ENCODE measurements at regions not wholly inside any gene's neighbourhood (a gene's known extent, or its start where the extent isn't known, plus 50 kb on each side); places are given as distances from the start of the nearest gene placed in this dataset.
A peak's percentile ranks its signal among the peaks of the same experiment; 100 is the strongest.
"Not testable (repeated sequence)": the region's sequence is repeated elsewhere in the genome, so short reads cannot be mapped to it uniquely, and the experiment has no call there.

- intact Hi-C loops (cut with micrococcal nuclease); CTCF ChIA-PET; H3K27ac Mint-ChIP-seq; H3K36me3 Mint-ChIP-seq (ENCODE audit: low read depth); DNase-seq; H3K9me3 Mint-ChIP-seq; H3K4me1 Mint-ChIP-seq (ENCODE audit: low read depth); H3K27me3 Mint-ChIP-seq (ENCODE audit: low read depth); H3K4me3 Mint-ChIP-seq: not testable (repeated sequence)
Measured at GRCh38 chr9:67136376-67136775, 144.0 kb upstream of the SPATA31A3 start.

- H3K27me3 Mint-ChIP-seq (ENCODE audit: low read depth); H3K27ac Mint-ChIP-seq; H3K9me3 Mint-ChIP-seq; DNase-seq; CTCF ChIA-PET; H3K36me3 Mint-ChIP-seq (ENCODE audit: low read depth); intact Hi-C loops (cut with micrococcal nuclease); H3K4me3 Mint-ChIP-seq; H3K4me1 Mint-ChIP-seq (ENCODE audit: low read depth): not testable (repeated sequence)
Measured at GRCh38 chr9:67133124-67133523, 140.8 kb upstream of the SPATA31A3 start.

GRCh38 chr9:67116761-67117160 lies 124.4 kb upstream of the SPATA31A3 start:
- CTCF ChIA-PET; H3K4me3 Mint-ChIP-seq; H3K4me1 Mint-ChIP-seq (ENCODE audit: low read depth); intact Hi-C loops (cut with micrococcal nuclease); H3K27me3 Mint-ChIP-seq (ENCODE audit: low read depth); H3K9me3 Mint-ChIP-seq; H3K27ac Mint-ChIP-seq; DNase-seq; H3K36me3 Mint-ChIP-seq (ENCODE audit: low read depth): not testable (repeated sequence)

- H3K27me3 Mint-ChIP-seq (ENCODE audit: low read depth); H3K4me3 Mint-ChIP-seq; H3K4me1 Mint-ChIP-seq (ENCODE audit: low read depth); H3K36me3 Mint-ChIP-seq (ENCODE audit: low read depth); H3K9me3 Mint-ChIP-seq; intact Hi-C loops (cut with micrococcal nuclease); H3K27ac Mint-ChIP-seq; DNase-seq; CTCF ChIA-PET: not testable (repeated sequence)
Measured at GRCh38 chr9:67112148-67112547, 119.8 kb upstream of the SPATA31A3 start.

- intact Hi-C loops (cut with micrococcal nuclease); H3K27ac Mint-ChIP-seq: not testable (repeated sequence)
Measured at GRCh38 chr9:67111733-67112132, 119.4 kb upstream of the SPATA31A3 start.

GRCh38 chr9:67109859-67110258 lies 117.5 kb upstream of the SPATA31A3 start:
- H3K36me3 Mint-ChIP-seq (ENCODE audit: low read depth); intact Hi-C loops (cut with micrococcal nuclease); H3K4me1 Mint-ChIP-seq (ENCODE audit: low read depth); H3K9me3 Mint-ChIP-seq; H3K4me3 Mint-ChIP-seq; H3K27ac Mint-ChIP-seq; DNase-seq; H3K27me3 Mint-ChIP-seq (ENCODE audit: low read depth); CTCF ChIA-PET: not testable (repeated sequence)

More at GRCh38 chr9:67111733-67112132, 119.4 kb upstream of the SPATA31A3 start:
- DNase-seq; H3K27me3 Mint-ChIP-seq (ENCODE audit: low read depth); H3K36me3 Mint-ChIP-seq (ENCODE audit: low read depth); CTCF ChIA-PET; H3K4me3 Mint-ChIP-seq; H3K9me3 Mint-ChIP-seq; H3K4me1 Mint-ChIP-seq (ENCODE audit: low read depth): not testable (repeated sequence)

GRCh38 chr9:67106659-67107058 lies 114.3 kb upstream of the SPATA31A3 start:
- CTCF ChIA-PET; H3K36me3 Mint-ChIP-seq (ENCODE audit: low read depth); H3K27me3 Mint-ChIP-seq (ENCODE audit: low read depth); DNase-seq; H3K9me3 Mint-ChIP-seq; H3K4me3 Mint-ChIP-seq; H3K27ac Mint-ChIP-seq; intact Hi-C loops (cut with micrococcal nuclease); H3K4me1 Mint-ChIP-seq (ENCODE audit: low read depth): not testable (repeated sequence)

GRCh38 chr9:67102506-67103276 lies 110.3 kb upstream of the SPATA31A3 start:
- CTCF ChIA-PET; H3K4me3 Mint-ChIP-seq; H3K9me3 Mint-ChIP-seq; H3K27ac Mint-ChIP-seq; H3K27me3 Mint-ChIP-seq (ENCODE audit: low read depth); H3K36me3 Mint-ChIP-seq (ENCODE audit: low read depth); H3K4me1 Mint-ChIP-seq (ENCODE audit: low read depth); intact Hi-C loops (cut with micrococcal nuclease); DNase-seq: not testable (repeated sequence)

- H3K4me1 Mint-ChIP-seq (ENCODE audit: low read depth); H3K4me3 Mint-ChIP-seq; intact Hi-C loops (cut with micrococcal nuclease); H3K27me3 Mint-ChIP-seq (ENCODE audit: low read depth); H3K36me3 Mint-ChIP-seq (ENCODE audit: low read depth); DNase-seq; H3K27ac Mint-ChIP-seq; CTCF ChIA-PET; H3K9me3 Mint-ChIP-seq: not testable (repeated sequence)
Measured at GRCh38 chr9:67091104-67091503, 98.8 kb upstream of the SPATA31A3 start.

- intact Hi-C loops (cut with micrococcal nuclease); DNase-seq; H3K27me3 Mint-ChIP-seq (ENCODE audit: low read depth); H3K9me3 Mint-ChIP-seq; CTCF ChIA-PET; H3K36me3 Mint-ChIP-seq (ENCODE audit: low read depth); H3K4me1 Mint-ChIP-seq (ENCODE audit: low read depth); H3K27ac Mint-ChIP-seq; H3K4me3 Mint-ChIP-seq: not testable (repeated sequence)
Measured at GRCh38 chr9:67086862-67087261, 94.5 kb upstream of the SPATA31A3 start.

- H3K9me3 Mint-ChIP-seq, H3K27ac Mint-ChIP-seq: not testable (repeated sequence)
Measured at GRCh38 chr9:67066140-67066539, 73.8 kb upstream of the SPATA31A3 start.

GRCh38 chr9:67058898-67059715 lies 66.8 kb upstream of the SPATA31A3 start:
- intact Hi-C loops (cut with micrococcal nuclease); H3K27ac Mint-ChIP-seq; H3K9me3 Mint-ChIP-seq; H3K4me1 Mint-ChIP-seq (ENCODE audit: low read depth); CTCF ChIA-PET; H3K36me3 Mint-ChIP-seq (ENCODE audit: low read depth); H3K27me3 Mint-ChIP-seq (ENCODE audit: low read depth): not testable (repeated sequence)
- DNase-seq: peak; percentile 34
- H3K4me3 Mint-ChIP-seq: peak overlapping the region; percentile 32

More at GRCh38 chr9:67066140-67066539, 73.8 kb upstream of the SPATA31A3 start:
- intact Hi-C loops (cut with micrococcal nuclease); CTCF ChIA-PET; H3K36me3 Mint-ChIP-seq (ENCODE audit: low read depth); H3K4me3 Mint-ChIP-seq; DNase-seq; H3K4me1 Mint-ChIP-seq (ENCODE audit: low read depth); H3K27me3 Mint-ChIP-seq (ENCODE audit: low read depth): not testable (repeated sequence)

Measured in activated naive CD4-positive, alpha-beta T cell treated with anti-CD3 and anti-CD28 coated beads for 36 hours (primary cell).